HG03521 (cell line): ENCODE measurements at regions not wholly inside any gene's neighbourhood (a gene's known extent, or its start where the extent isn't known, plus 50 kb on each side); places are given as distances from the start of the nearest gene placed in this dataset.

Source experiments
- ATAC-seq: cut with Tn5 transposase; IDR thresholded peaks from one replicate; pipeline ENCODE4 v1.9.1; 2021; ENCODE audit warnings: mild to moderate bottlenecking, moderate library complexity; ENCODE audit not compliant: unreplicated experiment

- ATAC-seq: no peak
Measured at GRCh38 chr13:33616130-33616529, 201.8 kb upstream of the RFC3 start.

- ATAC-seq: no peak
Measured at GRCh38 chr13:33617055-33617454, 200.9 kb upstream of the RFC3 start.

DNA sequence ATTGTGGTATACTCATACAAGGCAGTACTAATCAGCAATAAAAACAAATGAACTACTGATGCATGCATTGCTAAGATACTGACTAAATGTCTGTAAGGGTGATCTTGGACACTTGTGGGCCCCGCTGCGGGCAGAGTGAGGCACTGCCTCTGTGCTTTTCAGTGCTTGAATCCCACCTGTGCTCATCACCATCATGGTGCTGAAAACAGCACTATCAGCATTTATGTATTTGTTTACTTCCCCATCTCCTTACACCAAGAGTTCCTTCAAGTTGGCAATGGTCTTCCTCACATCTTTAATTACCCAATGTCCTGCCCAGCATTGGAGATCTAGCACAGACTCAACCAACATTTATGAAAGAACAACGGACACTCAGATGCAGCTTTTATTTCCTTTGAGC lies 193.7 kb upstream of the RFC3 start:
- ATAC-seq: no peak

- ATAC-seq: no peak
Measured at GRCh38 chr13:33624740-33625139, 193.2 kb upstream of the RFC3 start.

GRCh38 chr13:33626407-33626806 lies 191.5 kb upstream of the RFC3 start:
- ATAC-seq: no peak

DNA sequence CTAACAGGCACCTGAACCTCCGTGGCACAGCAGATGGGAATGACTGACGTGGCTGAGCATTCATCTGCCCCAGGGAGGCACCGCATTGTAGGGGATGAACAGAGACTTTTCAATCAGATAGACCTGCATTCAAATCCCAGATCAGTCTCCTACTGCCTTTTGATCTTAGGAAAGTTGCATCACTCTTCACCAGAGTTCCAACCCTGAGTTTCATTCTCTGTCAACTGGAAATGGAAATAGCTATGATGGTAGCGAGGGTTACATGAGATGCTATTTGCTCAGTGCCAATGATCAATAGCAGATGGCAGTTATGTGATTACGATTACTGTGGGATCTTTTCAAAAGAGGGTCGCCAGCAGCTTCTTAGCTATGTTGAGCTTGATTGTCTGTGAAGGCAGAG lies 189.3 kb upstream of the RFC3 start:
- no peak for ATAC-seq

GRCh38 chr13:33629605-33630360 lies 188.2 kb upstream of the RFC3 start:
- no peak for ATAC-seq

- ATAC-seq: no peak
Measured at GRCh38 chr13:33633701-33634545, 184.0 kb upstream of the RFC3 start.

DNA sequence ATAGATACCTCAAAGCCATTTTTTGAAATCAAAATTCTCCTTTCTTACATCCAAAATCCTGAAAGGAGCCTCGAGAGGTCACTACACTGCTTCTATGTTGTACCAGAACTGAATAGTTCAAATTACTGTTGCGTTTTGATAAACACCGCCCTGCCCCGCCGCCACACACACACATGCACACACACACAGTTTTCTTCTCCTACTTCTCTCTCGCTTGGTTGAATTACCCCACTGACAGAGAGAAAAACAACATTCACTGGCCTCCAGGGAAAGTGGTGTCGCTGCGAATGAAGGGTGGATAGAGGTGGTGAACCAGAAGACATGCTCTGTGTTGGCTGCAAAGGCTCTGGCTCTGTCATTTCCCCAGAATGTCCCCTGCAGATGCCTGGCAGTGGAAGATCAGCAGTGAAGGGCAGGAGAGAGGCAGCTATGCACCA lies 183.4 kb upstream of the RFC3 start:
- no peak for ATAC-seq

DNA sequence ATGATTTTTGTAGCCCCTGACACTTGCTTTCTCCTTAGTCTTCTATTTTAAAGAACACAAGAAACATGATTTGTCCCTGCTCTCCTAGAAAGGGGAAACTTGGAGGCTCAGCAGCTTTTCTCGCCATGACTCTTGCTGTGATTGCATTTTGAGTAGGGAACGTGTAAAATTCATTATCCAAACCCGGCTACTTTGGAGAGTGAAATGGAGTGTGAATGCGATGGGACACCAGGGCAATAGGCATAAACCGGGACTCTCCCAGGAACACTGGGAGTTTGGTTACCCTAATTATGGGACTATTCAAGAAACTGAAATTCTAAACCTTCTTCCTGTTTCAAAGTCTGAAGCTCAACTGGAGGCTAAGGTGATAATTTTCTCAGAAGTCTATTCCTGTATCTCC lies 181.7 kb upstream of the RFC3 start:
- no peak for ATAC-seq

DNA sequence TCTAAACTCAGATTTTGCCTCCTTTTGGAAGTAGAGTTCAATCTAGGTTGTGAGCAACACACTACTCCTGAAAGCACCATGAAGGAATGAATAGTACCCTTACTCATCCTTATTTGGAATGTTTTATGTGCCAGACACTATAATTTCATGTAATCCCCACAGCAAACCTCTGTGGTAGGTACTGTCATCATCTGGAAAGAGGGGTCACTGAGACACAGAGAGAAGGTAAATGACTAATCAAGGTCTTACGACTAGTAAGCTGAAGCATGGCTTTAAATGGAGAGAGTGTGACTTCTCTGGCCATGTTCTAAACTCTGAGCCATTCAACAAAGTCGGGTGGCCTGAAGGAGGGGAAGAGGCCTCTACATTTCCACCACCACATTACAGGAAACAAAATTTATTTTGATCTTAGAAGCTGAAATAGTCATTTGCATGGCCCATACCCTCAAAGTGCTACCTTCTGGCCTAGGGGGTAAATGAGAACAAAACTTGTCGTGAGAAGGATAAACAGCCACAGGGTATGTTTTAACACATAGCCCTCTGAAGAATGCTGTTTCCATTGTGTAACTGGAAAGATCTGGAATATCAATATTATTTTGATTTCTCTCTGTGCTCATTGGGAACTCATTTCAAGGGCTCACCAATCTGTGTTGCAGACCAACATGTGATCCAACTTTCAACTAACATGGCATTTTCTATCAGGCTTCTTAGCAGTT lies 180.8 kb upstream of the RFC3 start:
- ATAC-seq: no peak

DNA sequence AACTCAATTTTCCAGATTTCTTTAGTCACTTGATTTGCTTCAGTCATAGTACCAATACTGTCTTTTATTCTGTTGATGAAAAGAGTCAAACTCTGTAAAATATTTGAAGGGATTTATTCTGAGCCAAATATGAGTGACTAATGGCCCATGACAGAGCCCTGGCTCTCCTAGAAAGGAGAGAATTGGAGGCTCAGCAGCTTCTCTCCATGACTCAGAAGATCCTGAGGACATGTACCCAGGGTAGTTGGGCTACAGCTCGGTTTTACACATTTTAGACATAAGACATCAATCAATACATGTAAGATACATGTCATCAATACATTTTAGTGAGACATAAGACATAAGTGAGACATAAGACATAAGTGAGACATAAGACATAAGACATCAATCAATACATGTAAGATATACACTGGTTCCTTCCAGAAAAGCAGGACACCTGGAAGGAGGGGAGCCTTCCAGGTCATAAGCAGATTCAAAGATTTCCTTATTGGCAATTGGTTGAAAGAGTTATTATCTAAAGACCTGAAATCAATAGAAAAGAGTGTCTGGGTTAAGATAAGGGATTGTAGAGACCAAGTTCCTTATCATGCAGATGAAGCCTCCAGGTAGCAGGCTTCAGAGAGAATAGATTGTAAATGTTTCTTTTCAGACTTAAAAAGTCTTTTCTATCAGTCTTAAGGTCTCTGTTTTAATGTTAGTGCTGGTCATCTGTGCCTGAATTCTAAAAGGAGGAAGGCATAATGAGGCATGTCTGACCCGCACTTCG lies 179.8 kb upstream of the RFC3 start:
- no peak for ATAC-seq

DNA sequence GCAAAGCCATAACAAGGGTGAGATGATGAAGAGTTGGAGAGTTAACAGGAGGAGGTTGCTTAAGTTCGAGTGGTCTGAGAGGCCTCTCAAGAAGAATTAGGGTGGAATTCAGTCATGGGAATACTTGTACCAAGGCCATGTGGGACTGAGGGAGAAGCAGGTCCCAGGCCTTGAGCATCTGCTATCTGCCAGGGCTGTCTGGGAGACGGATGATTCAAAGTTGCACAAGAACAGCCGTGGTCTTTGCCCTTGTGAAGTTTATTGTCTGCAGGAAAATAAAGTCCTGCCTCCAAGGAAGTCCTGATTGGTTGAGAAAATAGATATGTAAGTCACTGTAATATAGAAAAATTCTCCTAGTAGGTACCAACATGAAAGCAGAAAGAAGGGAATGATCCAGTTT lies 178.8 kb upstream of the RFC3 start:
- no peak for ATAC-seq

- peak; percentile 62 for ATAC-seq
Measured at GRCh38 chr13:33639626-33640080, 178.3 kb upstream of the RFC3 start.

- no peak for ATAC-seq
Measured at GRCh38 chr13:33640832-33641231, 177.1 kb upstream of the RFC3 start.

GRCh38 chr13:33642374-33643065 lies 175.4 kb upstream of the RFC3 start:
- no peak for ATAC-seq

DNA sequence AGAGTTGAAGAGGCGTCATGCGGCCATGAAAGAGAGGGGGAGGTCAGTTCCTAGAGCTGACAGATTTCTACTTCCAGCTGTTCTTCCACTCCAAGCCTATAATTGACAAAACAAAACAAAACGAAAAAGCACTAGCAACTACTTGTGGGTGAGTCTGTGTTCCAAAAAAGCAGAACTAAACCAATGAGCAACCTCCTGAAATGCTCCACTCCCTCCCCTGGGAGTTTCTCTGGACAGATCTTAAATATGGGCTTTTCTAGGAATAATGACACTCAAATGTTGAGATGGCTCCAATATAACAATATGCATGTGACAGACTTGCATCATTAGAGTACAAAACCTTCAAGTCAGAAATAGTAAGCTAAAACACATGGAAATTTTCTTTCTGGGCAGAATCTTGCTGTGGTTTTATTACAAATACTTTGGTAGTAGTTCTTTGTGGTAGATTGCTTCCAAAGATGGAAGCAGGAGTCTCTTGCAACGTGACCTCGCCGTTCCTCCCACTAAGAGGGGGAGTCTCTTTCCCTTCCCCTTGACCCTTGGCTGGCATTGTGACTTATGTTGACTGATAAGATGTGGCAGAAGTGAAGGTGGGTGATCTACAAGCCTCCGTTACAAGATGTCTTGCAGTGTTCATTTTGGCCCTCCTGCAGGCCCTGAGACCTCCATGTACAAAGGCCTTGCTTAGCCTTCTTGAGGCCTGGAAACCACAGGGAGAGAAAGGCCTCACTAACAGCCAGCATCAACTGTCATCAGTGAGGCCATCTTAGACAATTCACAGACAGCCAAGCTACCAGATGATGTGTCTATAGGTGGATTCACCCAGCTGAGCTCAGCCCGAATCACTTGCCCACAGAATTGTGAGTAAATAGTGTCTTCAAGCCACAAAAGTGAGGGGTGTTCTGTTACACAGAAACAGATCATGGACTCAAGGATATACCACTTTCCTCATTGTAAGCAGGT lies 173.1 kb upstream of the RFC3 start:
- ATAC-seq: no peak

DNA sequence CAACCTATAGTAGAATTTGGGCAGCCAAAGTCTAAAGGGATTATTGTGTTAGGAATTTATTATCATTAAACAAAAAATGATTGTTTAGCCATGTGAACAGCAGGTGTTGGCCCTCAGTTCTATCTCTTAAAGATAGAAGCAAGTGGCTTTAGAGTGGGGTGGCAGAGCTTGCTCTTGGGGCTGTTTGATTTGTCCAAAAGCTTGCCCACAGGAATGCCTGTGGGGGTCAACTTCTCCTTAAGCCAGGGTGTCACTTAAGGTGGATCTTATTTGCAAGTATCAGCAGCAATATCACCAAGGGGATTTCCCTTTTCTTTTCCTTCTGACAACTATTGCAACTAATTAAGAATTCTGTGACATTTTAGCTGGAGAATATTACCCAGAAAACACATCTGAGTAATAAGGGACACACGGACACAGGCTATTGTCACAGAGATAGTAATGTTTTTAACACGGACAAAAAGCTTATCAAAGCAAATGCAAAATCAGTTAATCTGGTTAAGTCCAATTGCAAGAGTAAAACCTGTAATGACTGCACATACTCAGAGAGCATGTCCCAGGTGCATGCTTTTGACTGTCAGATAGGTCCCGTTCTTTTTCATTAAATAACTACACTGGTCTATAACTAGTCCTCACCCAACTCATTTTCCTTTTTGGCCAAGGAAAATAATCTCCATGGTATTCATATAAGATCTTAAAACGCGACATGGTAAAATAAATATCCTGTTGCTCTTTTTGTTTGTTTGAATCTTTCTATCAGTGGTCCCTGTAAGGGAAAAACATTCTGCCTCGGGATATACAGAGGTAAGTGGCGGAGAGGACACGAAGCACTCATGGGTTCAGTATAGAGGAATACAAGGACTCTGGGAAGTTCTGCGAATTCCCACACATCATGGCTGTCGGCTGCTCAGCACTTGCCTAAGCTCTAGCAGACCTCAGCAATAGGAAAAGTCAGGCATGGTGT lies 172.1 kb upstream of the RFC3 start:
- no peak for ATAC-seq
